SK-N-SH treated with all-trans-retinoic acid at 6 μM for 48 hours (cell line): ENCODE measurements at regions not wholly inside any gene's neighbourhood (a gene's known extent, or its start where the extent isn't known, plus 50 kb on each side); places are given as distances from the start of the nearest gene placed in this dataset.
"Not testable (repeated sequence)": the region's sequence is repeated elsewhere in the genome, so short reads cannot be mapped to it uniquely, and the experiment has no call there.

Experiments
- ARNTL ChIP-seq: fragments of 450-650 bp; formaldehyde crosslinking; IDR thresholded peaks from 2 replicates; pipeline ENCODE4 v1.5.0; 2020; ENCODE audit warnings: low read depth, mild to moderate bottlenecking, moderate library complexity, borderline replicate concordance
- ZFP3 ChIP-seq: fragments of 250-450 bp; sonication (Bioruptor Pico); IDR thresholded peaks from 2 replicates; pipeline ENCODE4 v1.5.0; 2020; ENCODE audit warnings: mild to moderate bottlenecking, moderate library complexity
- ZNF8 ChIP-seq: fragments of 450-650 bp; formaldehyde crosslinking; IDR thresholded peaks from 2 replicates; pipeline ENCODE4 v1.5.0; 2020; ENCODE audit warnings: mild to moderate bottlenecking, moderate library complexity
- TF ChIP-seq, protein P1 (sequence below): fragments of 250-450 bp; sonication (Bioruptor Pico); IDR thresholded peaks from 2 replicates; pipeline ENCODE4 v1.5.1; 2021; ENCODE audit warnings: mild to moderate bottlenecking, moderate library complexity
- TF ChIP-seq, protein P2 (sequence below): fragments of 250-450 bp; sonication (Bioruptor Pico); IDR thresholded peaks from 2 replicates; pipeline ENCODE4 v1.8.0; 2020; ENCODE audit warnings: mild to moderate bottlenecking, moderate library complexity, borderline replicate concordance
- TF ChIP-seq, protein P3 (sequence below): fragments of 250-450 bp; sonication (Bioruptor Pico); IDR thresholded peaks from 2 replicates; pipeline ENCODE4 v1.5.1; 2020; ENCODE audit warnings: low read depth, mild to moderate bottlenecking, moderate library complexity

DNA sequence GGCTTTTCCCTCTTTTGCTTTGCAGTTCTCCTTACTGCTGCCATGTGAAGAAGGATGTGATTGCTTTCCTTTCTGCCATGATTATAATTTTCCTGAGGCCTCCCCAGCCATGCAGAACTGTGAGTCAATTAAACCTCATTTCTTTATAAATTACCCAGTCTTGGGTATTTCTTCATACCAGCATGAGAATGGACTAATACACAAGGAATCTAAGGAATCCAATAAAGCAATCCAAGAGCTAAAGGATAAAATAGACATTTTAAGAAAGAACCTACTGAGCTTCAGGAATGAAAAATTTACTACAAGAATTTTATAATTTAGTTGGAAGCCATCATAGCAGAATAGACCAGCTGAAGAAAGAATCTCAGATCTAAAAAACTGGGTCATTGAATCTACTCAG is 808.3 kb downstream of the SLITRK1 start:
- TF ChIP-seq, protein P1, sequence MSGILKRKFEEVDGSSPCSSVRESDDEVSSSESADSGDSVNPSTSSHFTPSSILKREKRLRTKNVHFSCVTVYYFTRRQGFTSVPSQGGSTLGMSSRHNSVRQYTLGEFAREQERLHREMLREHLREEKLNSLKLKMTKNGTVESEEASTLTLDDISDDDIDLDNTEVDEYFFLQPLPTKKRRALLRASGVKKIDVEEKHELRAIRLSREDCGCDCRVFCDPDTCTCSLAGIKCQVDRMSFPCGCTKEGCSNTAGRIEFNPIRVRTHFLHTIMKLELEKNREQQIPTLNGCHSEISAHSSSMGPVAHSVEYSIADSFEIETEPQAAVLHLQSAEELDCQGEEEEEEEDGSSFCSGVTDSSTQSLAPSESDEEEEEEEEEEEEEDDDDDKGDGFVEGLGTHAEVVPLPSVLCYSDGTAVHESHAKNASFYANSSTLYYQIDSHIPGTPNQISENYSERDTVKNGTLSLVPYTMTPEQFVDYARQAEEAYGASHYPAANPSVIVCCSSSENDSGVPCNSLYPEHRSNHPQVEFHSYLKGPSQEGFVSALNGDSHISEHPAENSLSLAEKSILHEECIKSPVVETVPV (CRISPR knock-in tag) = not testable (repeated sequence)
- TF ChIP-seq, protein P2, sequence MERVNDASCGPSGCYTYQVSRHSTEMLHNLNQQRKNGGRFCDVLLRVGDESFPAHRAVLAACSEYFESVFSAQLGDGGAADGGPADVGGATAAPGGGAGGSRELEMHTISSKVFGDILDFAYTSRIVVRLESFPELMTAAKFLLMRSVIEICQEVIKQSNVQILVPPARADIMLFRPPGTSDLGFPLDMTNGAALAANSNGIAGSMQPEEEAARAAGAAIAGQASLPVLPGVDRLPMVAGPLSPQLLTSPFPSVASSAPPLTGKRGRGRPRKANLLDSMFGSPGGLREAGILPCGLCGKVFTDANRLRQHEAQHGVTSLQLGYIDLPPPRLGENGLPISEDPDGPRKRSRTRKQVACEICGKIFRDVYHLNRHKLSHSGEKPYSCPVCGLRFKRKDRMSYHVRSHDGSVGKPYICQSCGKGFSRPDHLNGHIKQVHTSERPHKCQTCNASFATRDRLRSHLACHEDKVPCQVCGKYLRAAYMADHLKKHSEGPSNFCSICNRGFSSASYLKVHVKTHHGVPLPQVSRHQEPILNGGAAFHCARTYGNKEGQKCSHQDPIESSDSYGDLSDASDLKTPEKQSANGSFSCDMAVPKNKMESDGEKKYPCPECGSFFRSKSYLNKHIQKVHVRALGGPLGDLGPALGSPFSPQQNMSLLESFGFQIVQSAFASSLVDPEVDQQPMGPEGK (CRISPR knock-in tag) = not testable (repeated sequence)
- TF ChIP-seq, protein P3, sequence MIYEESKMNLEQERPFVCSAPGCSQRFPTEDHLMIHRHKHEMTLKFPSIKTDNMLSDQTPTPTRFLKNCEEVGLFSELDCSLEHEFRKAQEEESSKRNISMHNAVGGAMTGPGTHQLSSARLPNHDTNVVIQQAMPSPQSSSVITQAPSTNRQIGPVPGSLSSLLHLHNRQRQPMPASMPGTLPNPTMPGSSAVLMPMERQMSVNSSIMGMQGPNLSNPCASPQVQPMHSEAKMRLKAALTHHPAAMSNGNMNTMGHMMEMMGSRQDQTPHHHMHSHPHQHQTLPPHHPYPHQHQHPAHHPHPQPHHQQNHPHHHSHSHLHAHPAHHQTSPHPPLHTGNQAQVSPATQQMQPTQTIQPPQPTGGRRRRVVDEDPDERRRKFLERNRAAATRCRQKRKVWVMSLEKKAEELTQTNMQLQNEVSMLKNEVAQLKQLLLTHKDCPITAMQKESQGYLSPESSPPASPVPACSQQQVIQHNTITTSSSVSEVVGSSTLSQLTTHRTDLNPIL (CRISPR knock-in tag) = not testable (repeated sequence)
- TF ChIP-seq ZFP3; ARNTL (CRISPR knock-in tag); ZNF8 (CRISPR knock-in tag): not testable (repeated sequence)
